CD8-positive, alpha-beta memory T cell (primary cell): ENCODE measurements at regions not wholly inside any gene's neighbourhood (a gene's known extent, or its start where the extent isn't known, plus 50 kb on each side); places are given as distances from the start of the nearest gene placed in this dataset.

Source experiments
- CTCF ChIA-PET: fragments of 350-600 bp; sonication (Branson Sonifier 250); formaldehyde crosslinking; loops from one replicate; lab custom pipeline; 2021; ENCODE audit warnings: antibody characterized with exemption; lab: Charles Lee
- POLR2A ChIA-PET: fragments of 350-600 bp; sonication (Branson Sonifier 250); formaldehyde crosslinking; loops from one replicate; lab custom pipeline; 2021; ENCODE audit warnings: antibody characterized with exemption; lab: Charles Lee
- DNase-seq, 5 donors: peaks; one replicate each; pipeline versions ENCODE4 v3.0.0 to v3.0.0-alpha.2; 2020 to 2022; ENCODE audit warnings: mixed read lengths in 1 of 5
- H3K27ac ChIP-seq: one replicate; pipeline ENCODE4 v1.7.0; 2013; ENCODE audit warnings: low read depth, mild to moderate bottlenecking, low read length, moderate library complexity
- H3K27me3 ChIP-seq: 2 replicates; pipeline ENCODE4 v1.7.0; 2013; ENCODE audit warnings: low read length, mild to moderate bottlenecking; ENCODE audit not compliant: insufficient read depth, poor library complexity, severe bottlenecking
- H3K36me3 ChIP-seq: 2 replicates; pipeline ENCODE4 v1.7.0; 2013; ENCODE audit warnings: mild to moderate bottlenecking, low read length, moderate library complexity; ENCODE audit not compliant: insufficient read depth
- H3K4me1 ChIP-seq: 2 replicates; pipeline ENCODE4 v1.7.0; 2013; ENCODE audit warnings: mild to moderate bottlenecking, low read length, moderate library complexity; ENCODE audit not compliant: insufficient read depth
- H3K4me3 ChIP-seq: 2 replicates; pipeline ENCODE4 v1.7.0; 2013; ENCODE audit warnings: mild to moderate bottlenecking, low read length
- H3K9me3 ChIP-seq: 2 replicates; pipeline ENCODE4 v1.7.0; 2013; ENCODE audit warnings: mild to moderate bottlenecking, low read length
- H3K27ac Mint-ChIP-seq, 8 donors: one replicate each; pipeline ENCODE4 v1.8.0; 2020 to 2021; ENCODE audit warnings: mixed read lengths in 8 of 8, mild to moderate bottlenecking in 6 of 8, inconsistent platforms in 3 of 8, moderate library complexity in 3 of 8
- H3K27me3 Mint-ChIP-seq, 2 donors: one replicate each; pipeline ENCODE4 v1.8.0; 2020 to 2021; ENCODE audit warnings: mixed read lengths in 2 of 2, mild to moderate bottlenecking in 1 of 2, moderate library complexity in 1 of 2
- H3K36me3 Mint-ChIP-seq, 3 donors: one replicate each; pipeline ENCODE4 v1.8.0; 2020 to 2021; ENCODE audit warnings: mixed read lengths in 3 of 3, inconsistent platforms in 1 of 3, mild to moderate bottlenecking in 1 of 3
- H3K4me1 Mint-ChIP-seq, 3 donors: one replicate each; pipeline ENCODE4 v1.8.0; 2020 to 2021; ENCODE audit warnings: mixed read lengths in 3 of 3, inconsistent platforms in 1 of 3, mild to moderate bottlenecking in 1 of 3
- H3K4me3 Mint-ChIP-seq, 7 donors: one replicate each; pipeline ENCODE4 v1.8.0; 2020 to 2021; ENCODE audit warnings: mixed read lengths in 7 of 7, mild to moderate bottlenecking in 6 of 7, moderate library complexity in 4 of 7, inconsistent platforms in 2 of 7
- H3K9me3 Mint-ChIP-seq, 5 donors: one replicate each; pipeline ENCODE4 v1.8.0; 2020 to 2022; ENCODE audit warnings: mixed read lengths in 5 of 5, mild to moderate bottlenecking in 3 of 5, moderate library complexity in 2 of 5, inconsistent platforms in 1 of 5

- CTCF ChIA-PET: no interaction called here
- no peak for DNase-seq
- Histone ChIP-seq H3K27me3 (no peaks in the 10 kb centered on the region), H3K4me1 (no peaks in the 10 kb centered on the region), H3K27ac (no peak overlapping the region), H3K9me3 (no peaks in the 10 kb centered on the region), H3K4me3 (no peak overlapping the region), H3K36me3 (no peaks in the 10 kb centered on the region)
- Mint-ChIP-seq H3K27me3 (no peaks in the 10 kb centered on the region), H3K36me3 (no peaks in the 10 kb centered on the region), H3K9me3 (peaks cover 9 to 28% (median 12%) of the 10 kb centered on the region in 5 donors), H3K27ac (no peak overlapping the region), H3K4me1 (no peaks in the 10 kb centered on the region), H3K4me3 (no peak overlapping the region)
- POLR2A ChIA-PET: no interaction called here
These were observed 1150.3 kb downstream of the CNTNAP5 start for GRCh38 chr2:125175415-125175814.

DNA sequence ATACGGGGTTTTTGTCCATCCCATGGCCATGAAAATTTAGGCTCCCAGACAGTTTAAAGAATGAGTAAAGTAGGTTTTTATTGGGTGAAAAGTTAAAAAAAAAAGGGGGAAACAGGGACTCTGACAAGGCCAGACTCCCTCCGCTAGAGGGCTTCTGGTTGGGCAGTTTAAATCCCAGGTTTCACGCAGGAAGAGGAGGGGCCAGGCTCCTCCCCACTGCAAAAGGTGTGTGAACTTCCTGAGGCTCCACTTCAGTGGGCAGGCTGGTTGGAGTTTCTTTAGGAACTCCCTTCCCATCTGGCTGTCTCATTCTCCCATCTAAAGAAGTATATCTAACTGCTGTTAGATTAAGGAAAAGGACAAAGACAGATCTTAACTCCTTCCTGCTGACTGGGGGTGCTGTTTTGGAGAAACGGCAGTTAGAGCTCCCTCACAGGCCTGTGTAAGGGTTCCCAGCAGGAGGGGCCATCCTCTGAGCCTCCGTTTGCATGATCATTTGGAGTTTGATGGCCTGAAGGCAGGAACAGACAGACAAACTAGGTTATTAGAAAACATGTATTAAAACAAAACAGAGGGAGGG lies 1160.7 kb downstream of the CNTNAP5 start:
- Histone ChIP-seq H3K27ac (no peak overlapping the region), H3K4me3 (no peak overlapping the region), H3K36me3 (no peaks in the 10 kb centered on the region), H3K9me3 (no peaks in the 10 kb centered on the region), H3K4me1 (no peaks in the 10 kb centered on the region), H3K27me3 (no peaks in the 10 kb centered on the region)
- H3K9me3 Mint-ChIP-seq: peaks cover 5 to 29% (median 16%) of the 10 kb centered on the region in 5 donors
- POLR2A ChIA-PET: no interaction called here
- CTCF ChIA-PET: no interaction called here
- no peak overlapping the region for H3K27ac Mint-ChIP-seq
- no peaks in the 10 kb centered on the region for H3K4me1 Mint-ChIP-seq
- no peaks in the 10 kb centered on the region for H3K27me3 Mint-ChIP-seq
- no peak overlapping the region for H3K4me3 Mint-ChIP-seq
- no peak for DNase-seq
- no peaks in the 10 kb centered on the region for H3K36me3 Mint-ChIP-seq

- POLR2A ChIA-PET: no interaction called here
- no peak for DNase-seq
- no peak overlapping the region for H3K4me3 ChIP-seq
- no peaks in the 10 kb centered on the region for H3K4me1 Mint-ChIP-seq
- H3K27me3 ChIP-seq: no peaks in the 10 kb centered on the region
- H3K27ac ChIP-seq: no peak overlapping the region
- no peaks in the 10 kb centered on the region for H3K4me1 ChIP-seq
- H3K36me3 ChIP-seq: no peaks in the 10 kb centered on the region
- no peaks in the 10 kb centered on the region for H3K27me3 Mint-ChIP-seq
- CTCF ChIA-PET: no interaction called here
- H3K36me3 Mint-ChIP-seq: no peaks in the 10 kb centered on the region
- no peaks in the 10 kb centered on the region for H3K9me3 ChIP-seq
- no peak overlapping the region for H3K27ac Mint-ChIP-seq
- peaks cover 4 to 46% (median 10%) of the 10 kb centered on the region in 5 donors for H3K9me3 Mint-ChIP-seq
- no peak overlapping the region for H3K4me3 Mint-ChIP-seq
These were observed 1182.3 kb downstream of the CNTNAP5 start for GRCh38 chr2:125207431-125207830.

DNA sequence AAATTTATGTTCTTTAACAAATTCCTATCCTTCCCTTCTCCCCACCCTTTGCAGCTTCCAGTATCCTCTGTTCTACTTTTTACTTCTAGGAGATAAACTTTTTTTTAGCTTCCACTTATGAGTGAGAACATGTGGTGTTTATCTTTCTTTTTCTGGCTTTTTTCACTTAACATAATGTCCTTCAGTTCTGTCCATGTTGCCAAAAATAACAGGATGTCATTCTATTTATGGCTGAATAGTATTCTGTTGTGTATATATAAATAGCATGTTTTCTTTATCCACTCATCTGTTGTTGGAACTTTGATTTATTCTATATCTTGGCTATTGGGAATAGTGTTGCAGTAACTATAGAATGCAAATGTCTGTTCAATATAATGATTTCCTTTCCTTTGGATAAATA lies 1191.2 kb downstream of the CNTNAP5 start:
- H3K9me3 Mint-ChIP-seq: peaks cover 6 to 54% (median 13%) of the 10 kb centered on the region in 5 donors
- no peaks in the 10 kb centered on the region for H3K36me3 ChIP-seq
- no peak overlapping the region for H3K4me3 ChIP-seq
- no peaks in the 10 kb centered on the region for H3K9me3 ChIP-seq
- H3K27ac Mint-ChIP-seq: no peak overlapping the region
- DNase-seq: no peak
- no peaks in the 10 kb centered on the region for H3K27me3 ChIP-seq
- H3K27me3 Mint-ChIP-seq: no peaks in the 10 kb centered on the region
- no peaks in the 10 kb centered on the region for H3K4me1 Mint-ChIP-seq
- CTCF ChIA-PET: no interaction called here
- no peaks in the 10 kb centered on the region for H3K36me3 Mint-ChIP-seq
- H3K27ac ChIP-seq: no peak overlapping the region
- no peaks in the 10 kb centered on the region for H3K4me1 ChIP-seq
- no peak overlapping the region for H3K4me3 Mint-ChIP-seq
- POLR2A ChIA-PET: no interaction called here

DNA sequence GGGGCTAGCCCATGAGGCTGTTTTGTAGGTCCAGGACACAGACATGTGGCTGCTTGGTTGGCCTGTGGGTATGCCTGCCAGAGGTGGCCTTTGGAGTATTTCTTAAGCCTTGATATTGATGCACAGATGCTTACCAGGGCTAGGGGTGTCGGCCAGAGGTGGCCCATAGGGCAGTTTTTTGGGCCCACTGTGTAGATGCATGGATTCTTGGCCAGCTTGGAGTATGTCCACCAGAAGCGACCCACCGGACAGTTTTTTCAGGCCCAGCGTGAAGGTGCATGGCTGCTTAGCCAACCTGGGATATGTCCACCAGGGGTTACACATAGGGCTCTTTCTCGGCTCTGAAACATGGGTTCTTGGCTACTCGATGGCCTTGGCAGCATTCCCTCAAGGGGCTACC lies 1199.1 kb downstream of the CNTNAP5 start:
- POLR2A ChIA-PET: no interaction called here
- Mint-ChIP-seq H3K4me1 (no peaks in the 10 kb centered on the region), H3K27me3 (no peaks in the 10 kb centered on the region), H3K4me3 (no peak overlapping the region), H3K27ac (no peak overlapping the region), H3K9me3 (peaks cover 5 to 32% (median 16%) of the 10 kb centered on the region in 5 donors), H3K36me3 (no peaks in the 10 kb centered on the region)
- CTCF ChIA-PET: no interaction called here
- Histone ChIP-seq H3K4me1 (no peaks in the 10 kb centered on the region), H3K4me3 (no peak overlapping the region), H3K9me3 (no peaks in the 10 kb centered on the region), H3K27me3 (no peaks in the 10 kb centered on the region), H3K27ac (no peak overlapping the region), H3K36me3 (no peaks in the 10 kb centered on the region)
- DNase-seq: no peak

- Mint-ChIP-seq H3K36me3 (no peaks in the 10 kb centered on the region), H3K4me3 (no peak overlapping the region), H3K27ac (no peak overlapping the region), H3K4me1 (no peaks in the 10 kb centered on the region), H3K27me3 (no peaks in the 10 kb centered on the region), H3K9me3 (peaks cover 5 to 36% (median 16%) of the 10 kb centered on the region in 5 donors)
- H3K36me3 ChIP-seq: no peaks in the 10 kb centered on the region
- no peaks in the 10 kb centered on the region for H3K4me1 ChIP-seq
- no peaks in the 10 kb centered on the region for H3K9me3 ChIP-seq
- no peaks in the 10 kb centered on the region for H3K27me3 ChIP-seq
- no peak overlapping the region for H3K4me3 ChIP-seq
- no peak for DNase-seq
- H3K27ac ChIP-seq: no peak overlapping the region
- ChIA-PET CTCF (no interaction called here), POLR2A (no interaction called here)
These were observed 1199.7 kb downstream of the CNTNAP5 start for GRCh38 chr2:125224830-125225229.

DNA sequence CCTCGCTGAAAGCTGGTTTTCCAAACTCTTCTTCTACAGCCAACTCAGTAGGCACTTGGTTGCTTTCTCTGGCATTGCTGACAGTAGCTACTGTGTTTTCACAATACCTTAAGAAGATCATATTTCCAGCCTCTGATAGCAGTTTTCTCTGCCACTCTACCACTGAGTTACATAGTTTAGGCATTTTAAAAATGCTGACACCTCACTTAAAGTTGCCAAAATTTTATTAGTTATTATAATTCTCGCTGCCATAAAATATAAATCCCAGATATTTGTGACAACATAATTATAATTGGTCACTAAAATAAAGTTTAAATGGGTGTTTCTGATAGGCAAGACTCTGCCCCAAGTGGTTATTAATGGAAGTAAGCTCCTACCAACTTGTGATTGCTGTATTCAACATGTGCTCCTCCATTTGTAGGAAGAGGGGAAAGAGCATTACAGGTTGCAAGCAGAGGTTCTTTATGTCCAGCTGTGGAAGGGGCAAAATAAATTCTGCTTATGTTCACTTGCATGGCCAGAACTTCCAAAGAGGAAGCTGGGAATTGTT lies 1202.8 kb downstream of the CNTNAP5 start:
- H3K36me3 ChIP-seq: no peaks in the 10 kb centered on the region
- Mint-ChIP-seq H3K9me3 (peaks cover 0 to 31% (median 8%) of the 10 kb centered on the region in 5 donors), H3K4me3 (no peak overlapping the region), H3K27ac (no peak overlapping the region), H3K27me3 (no peaks in the 10 kb centered on the region), H3K36me3 (no peaks in the 10 kb centered on the region), H3K4me1 (no peaks in the 10 kb centered on the region)
- no peak for DNase-seq
- no peaks in the 10 kb centered on the region for H3K4me1 ChIP-seq
- no peak overlapping the region for H3K27ac ChIP-seq
- no peaks in the 10 kb centered on the region for H3K9me3 ChIP-seq
- H3K4me3 ChIP-seq: no peak overlapping the region
- ChIA-PET CTCF (no interaction called here), POLR2A (no interaction called here)
- no peaks in the 10 kb centered on the region for H3K27me3 ChIP-seq

GRCh38 chr2:125240870-125241269 lies 1215.8 kb downstream of the CNTNAP5 start:
- no peak for DNase-seq
- peaks cover 0 to 19% (median 2%) of the 10 kb centered on the region in 5 donors for H3K9me3 Mint-ChIP-seq
- H3K4me1 Mint-ChIP-seq: no peaks in the 10 kb centered on the region
- no peaks in the 10 kb centered on the region for H3K36me3 Mint-ChIP-seq
- H3K4me3 ChIP-seq: no peak overlapping the region
- no peak overlapping the region for H3K27ac Mint-ChIP-seq
- no peaks in the 10 kb centered on the region for H3K36me3 ChIP-seq
- CTCF ChIA-PET: no interaction called here
- H3K27me3 Mint-ChIP-seq: no peaks in the 10 kb centered on the region
- no peaks in the 10 kb centered on the region for H3K27me3 ChIP-seq
- H3K4me3 Mint-ChIP-seq: no peak overlapping the region
- no peaks in the 10 kb centered on the region for H3K9me3 ChIP-seq
- POLR2A ChIA-PET: no interaction called here
- H3K27ac ChIP-seq: no peak overlapping the region
- no peaks in the 10 kb centered on the region for H3K4me1 ChIP-seq
